Right ventricle myocardium superior (tissue), 1 donor: ENCODE measurements at regions not wholly inside any gene's neighbourhood (a gene's known extent, or its start where the extent isn't known, plus 50 kb on each side); places are given as distances from the start of the nearest gene placed in this dataset.
"Not testable (repeated sequence)": the region's sequence is repeated elsewhere in the genome, so short reads cannot be mapped to it uniquely, and the experiment has no call there.

Experiments
- ATAC-seq: fragments of 200-7000 bp; cut with Tn5 transposase; one replicate; pipeline ENCODE4 v1.9.1; 2020; ENCODE audit warnings: mild to moderate bottlenecking; ENCODE audit not compliant: poor library complexity
- DNase-seq: peaks from one replicate; pipeline ENCODE4 v3.0.0-alpha.2; 2020
- intact Hi-C: fragments of 100-400 bp; cut with DNase I; formaldehyde crosslinking; loops from one replicate; pipeline ENCODE4 v1.11.2; 2022
- donor health status: DM: no; HTN: yes; CAD: no; lungs with severe emphysema.

DNA sequence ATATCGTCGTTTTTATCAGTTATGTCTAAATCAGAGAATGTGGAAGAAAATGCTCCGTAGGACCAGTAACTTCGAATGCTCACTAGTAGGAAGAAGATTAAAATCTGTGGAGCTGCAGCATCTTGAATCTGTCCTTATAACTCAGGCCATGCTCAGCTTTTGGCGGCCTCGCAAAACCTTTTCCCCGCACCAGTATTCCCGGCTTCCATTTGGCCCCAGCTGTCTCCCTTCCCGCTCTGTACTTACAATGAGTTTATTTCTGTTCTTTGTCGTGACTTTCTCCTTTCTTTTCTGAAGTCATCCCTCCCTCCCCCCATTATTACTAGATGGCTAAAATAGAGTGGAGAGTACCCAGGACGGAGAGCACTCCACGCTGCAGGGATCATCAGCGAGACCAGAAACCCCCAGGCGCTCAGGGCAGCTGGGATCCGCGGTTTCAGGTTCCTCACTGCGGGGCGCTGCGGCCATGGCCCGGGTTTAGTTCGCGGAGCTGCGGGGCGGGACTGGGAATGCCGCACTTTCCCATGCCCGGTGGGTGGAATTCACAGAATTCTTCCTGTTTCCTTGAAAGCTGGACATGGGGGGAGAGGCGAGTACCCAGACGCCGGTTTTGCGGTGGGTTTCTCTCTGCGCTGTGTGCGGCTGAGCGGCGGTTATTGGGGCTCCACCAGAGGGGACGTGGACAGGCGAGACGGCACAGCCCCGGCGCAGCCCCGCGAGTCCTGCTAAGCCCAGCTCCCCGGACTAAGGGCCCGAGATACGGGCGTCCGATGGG lies 183.5 kb downstream of the POM121L12 start:
- peak; percentile 90 for ATAC-seq
- intact Hi-C loops: no loop called here
- peak; percentile 44 for DNase-seq

DNA sequence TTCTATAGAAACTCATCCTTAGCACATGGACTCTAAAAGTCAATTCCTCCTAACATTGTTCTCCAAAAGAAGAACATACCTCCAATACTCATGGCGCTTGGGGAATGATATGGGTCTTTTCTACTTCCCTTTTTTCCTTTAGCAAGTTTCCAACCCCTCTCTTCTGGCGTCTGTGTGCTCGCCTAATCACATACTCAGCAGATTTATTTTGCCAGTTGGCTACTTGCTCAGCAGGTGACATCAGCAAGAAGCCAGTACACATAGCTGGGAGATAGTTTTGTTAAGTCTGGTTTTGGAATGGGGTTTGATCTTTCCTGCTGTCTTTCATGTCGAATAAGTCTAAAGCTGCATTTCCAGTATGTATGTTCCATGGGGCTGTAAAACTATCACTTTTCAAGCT lies 193.8 kb downstream of the POM121L12 start:
- no peak for DNase-seq
- intact Hi-C loops: no loop called here
- ATAC-seq: no peak

DNA sequence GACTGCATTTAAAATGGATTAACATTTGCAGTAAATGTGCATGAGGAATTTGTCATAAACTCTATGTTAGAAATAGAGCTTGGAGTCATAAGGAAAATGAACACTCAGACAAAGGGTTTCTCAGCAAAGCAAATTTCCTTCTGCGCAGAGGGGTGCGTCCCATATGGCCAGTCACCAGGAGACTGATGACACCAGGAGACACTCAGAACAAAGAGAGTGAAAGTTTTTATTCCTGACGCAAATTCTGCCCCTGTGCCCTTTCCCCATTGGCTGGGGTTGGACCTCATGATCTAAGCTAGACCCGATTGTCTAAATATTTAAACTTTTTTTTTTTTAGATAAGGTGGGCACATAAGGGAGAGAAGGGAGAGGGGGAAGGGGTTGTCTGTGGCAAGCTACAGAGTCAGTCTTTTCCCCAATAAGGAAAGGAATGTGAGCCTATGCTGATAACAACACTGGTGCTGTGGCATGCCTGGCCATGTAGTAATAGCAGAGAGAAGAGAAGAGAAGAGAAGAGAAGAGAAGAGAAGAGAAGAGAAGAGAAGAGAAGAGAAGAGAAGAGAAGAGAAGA lies 202.0 kb downstream of the POM121L12 start:
- ATAC-seq: peak; percentile 94
- intact Hi-C loops: no loop called here
- no peak for DNase-seq

DNA sequence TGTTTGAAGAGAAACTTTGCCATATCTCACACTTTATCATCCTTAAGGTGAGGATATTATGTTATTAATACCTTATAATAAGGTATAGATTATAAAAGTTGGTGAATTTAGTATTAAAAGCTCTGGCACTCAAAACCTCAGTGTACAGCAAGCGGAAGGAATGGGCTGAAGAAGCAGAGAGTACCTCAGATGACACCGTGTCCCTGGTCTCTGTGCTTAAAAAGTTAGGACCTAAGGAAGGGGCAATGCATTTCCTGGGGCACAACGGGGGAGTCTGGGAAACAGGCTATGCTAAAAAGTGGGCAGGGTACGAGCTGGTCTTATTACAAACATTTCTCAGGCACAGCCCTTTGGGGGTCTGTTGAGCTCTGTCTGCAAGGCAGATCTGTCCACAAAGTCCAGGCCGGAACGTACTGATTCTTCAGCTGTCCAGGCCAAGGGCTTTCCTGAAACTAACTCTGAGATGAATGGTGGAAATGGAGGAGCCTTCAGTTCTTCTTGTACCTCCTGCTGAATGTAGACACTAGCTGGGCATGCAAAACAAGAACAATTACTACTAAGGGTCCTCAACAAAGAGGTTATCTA lies 202.7 kb downstream of the POM121L12 start:
- peak; percentile 65 for ATAC-seq
- no peak for DNase-seq
- intact Hi-C loops: no loop called here

DNA sequence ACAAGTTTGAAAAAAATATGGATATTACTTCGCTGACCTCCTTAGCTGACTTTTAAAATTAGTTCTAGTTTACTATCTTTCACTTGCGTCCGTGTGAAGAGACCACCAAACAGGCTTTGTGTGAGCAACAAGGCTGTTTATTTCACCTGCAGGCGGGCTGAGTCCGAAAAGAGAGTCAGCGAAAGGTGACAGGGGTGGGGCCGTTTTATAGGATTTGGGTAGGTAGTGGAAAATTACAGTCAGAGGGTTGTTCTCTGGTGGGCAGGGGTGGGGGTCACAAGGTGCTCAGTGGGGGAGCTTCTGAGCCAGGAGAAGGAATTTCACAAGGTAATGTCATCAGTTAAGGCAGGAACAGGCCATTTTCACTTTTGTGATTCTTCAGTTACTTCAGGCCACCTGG lies 203.7 kb downstream of the POM121L12 start:
- DNase-seq, ATAC-seq, intact Hi-C loops: not testable (repeated sequence)

DNA sequence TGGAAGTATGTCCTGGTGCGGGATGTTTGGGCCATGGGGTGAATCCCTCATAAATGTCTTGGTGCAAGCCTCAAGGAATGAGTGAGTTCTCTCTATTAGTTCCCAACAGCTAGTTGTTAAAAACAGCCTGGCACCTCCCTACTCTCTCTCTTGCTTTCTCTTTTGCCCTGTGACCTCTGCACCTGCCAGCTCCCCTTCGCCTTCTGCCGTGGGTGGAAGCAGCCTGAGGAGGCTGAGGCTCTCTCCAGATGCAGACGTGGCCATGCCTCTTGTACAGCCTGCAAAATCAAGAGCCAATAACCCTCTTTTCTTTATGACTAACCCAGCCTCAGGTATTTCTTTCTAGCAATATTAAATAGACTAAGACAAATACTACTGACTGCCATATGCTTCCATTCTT lies 210.3 kb downstream of the POM121L12 start:
- DNase-seq: no peak
- no peak for ATAC-seq
- intact Hi-C loops: no loop called here

DNA sequence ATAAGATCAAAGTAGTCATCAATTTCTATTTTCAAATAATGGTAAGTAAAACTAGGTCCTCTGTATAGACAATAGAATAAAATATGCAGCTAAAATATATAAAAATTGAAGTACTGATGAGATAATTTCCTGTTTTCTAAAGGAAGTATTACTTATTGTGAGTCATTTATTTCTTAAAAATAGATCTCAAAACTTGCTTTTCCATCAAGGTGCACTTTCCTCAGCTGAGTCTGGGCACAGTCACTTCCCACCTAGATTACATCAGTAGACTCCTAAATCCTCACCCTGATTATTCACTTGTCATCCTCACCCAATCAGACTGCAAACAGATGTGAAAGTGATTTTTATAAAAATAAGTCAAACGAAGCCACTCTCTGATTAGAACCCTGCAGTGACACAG lies 211.5 kb downstream of the POM121L12 start:
- ATAC-seq: no peak
- intact Hi-C loops: no loop called here
- DNase-seq: no peak

DNA sequence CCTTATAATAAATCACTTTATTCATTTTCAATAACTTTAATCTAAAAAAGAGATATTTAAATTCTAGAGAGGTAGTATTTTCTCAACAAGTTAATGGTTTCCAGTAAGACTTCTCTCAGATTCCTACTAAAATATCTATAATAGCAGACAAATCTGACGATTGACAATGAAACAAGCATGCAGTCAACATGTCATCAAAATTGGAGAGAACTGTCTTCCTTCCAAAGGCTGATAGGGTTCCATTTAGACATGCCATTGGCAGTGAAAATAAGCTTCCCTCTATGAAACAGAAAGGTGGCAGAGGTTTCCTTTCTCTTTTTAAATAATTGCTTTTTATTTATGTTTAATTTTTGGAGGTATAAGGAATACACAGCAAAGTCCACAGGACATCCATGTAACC lies 217.1 kb downstream of the POM121L12 start:
- ATAC-seq: no peak
- DNase-seq: no peak
- intact Hi-C loops: no loop called here

DNA sequence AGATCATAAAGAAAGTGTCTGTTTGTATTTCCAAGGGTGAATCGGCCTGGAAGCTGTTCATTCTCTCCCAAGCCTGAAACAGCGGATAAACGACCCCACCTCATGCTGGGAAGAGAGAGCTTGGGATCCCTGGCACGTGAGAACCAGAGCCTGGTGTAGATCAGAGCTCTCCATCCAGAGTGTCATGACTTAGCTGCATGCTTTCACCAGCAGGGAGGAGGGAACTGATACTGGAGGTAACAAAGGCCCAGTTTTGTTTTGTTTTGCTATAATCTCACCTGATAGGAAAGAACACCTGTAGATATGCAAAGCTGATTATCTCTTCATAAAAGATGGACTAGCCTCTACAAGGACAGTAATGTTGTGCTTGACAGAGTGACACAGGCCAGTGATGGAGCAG lies 236.6 kb downstream of the POM121L12 start:
- DNase-seq (no peak), ATAC-seq (no peak)
- intact Hi-C loops: no loop called here

DNA sequence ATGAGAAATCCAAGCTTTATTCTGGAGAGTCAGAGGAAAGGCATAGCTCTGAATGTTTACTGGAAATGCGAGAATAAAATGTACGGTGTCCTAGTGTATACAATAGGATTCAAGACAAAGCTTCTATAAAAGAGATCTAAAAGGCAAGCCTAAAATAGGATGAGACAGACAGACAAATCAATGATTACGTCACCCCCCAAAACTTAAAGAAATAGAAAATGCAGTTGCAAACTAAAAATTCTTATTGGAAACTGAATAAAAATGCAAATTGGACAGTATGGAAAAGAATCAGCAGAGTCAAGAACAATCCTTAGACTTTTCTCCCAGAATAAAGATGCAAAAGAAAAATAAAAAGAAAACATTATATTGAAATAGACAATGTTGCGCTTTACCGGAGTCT lies 245.9 kb downstream of the POM121L12 start:
- intact Hi-C loops: no loop called here
- ATAC-seq: no peak

DNA sequence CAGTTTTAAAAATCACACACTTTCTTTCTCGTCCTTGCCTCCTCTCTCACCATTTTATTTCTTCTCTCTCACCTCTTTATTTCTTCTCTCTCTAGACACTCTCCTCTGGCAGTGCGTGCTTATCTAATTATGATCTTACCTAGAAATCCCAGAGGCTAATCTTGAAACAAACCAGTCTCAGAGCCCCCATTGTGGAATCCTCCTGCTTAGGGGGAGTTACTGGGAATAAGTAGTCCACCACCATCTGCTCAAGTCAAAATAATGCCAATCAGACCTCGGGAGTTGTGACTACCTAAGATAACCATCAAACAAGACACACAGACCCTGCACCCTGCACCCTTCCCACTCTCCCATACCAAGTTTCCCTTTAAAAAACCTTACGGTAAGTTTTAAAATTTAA lies 256.9 kb downstream of the POM121L12 start:
- DNase-seq: no peak
- ATAC-seq: no peak
- intact Hi-C loops: no loop called here

More for the DNA sequence above, 245.9 kb downstream of the POM121L12 start:
- no peak for DNase-seq

DNA sequence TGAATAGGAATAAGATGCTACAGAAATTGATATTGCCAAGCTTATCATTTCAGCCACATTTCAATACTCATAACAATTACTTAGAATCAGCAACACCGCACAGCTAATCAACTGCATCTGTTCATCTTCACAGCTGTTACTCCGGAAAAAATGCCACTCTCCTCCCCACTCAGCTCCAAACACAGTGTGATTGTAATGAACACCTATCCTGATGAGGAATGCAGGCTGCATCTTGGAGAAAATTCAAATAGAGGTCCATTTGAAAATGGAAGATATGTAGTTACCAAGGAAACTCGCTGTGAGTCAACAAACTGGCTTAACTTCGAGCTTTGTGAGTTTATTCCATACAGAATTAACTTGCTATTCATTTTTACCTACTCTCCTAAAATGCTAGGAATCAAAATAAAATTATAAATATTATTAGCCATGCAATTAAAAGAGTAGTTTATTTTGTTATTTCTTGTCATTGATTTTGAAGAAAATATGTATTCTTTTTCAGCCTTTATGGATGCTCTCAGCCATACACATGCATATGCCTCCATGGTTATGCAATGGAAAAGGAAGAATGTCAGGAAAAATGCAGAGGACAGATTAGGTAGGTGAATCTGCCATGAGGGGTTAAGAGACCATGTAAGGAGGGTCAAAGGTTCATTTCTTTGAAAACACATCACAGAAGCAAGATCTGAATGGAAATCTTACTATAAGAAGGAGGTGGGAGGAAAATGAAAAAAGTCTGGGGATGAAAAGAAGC lies 267.2 kb downstream of the POM121L12 start:
- intact Hi-C loops: no loop called here
- DNase-seq (no peak), ATAC-seq (no peak)

DNA sequence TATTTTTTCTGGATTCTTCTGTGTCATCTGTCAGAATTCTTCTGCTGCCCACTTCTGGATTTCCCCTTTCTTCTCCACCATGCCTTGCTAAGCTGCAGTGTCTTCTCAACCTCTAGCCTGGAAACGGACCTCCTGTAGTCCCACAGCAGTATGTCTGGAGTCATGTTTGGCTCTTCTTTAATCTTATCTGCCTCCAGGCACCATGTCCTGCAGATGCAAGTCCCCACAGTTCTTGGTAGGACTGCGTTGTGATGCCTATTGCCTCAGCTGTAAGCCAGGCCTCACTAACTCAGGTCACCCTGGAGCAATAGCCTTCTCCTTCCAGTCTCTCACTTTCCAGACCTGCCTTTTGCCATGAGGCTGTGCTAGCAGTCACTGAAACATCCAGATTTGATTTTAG lies 268.3 kb downstream of the POM121L12 start:
- intact Hi-C loops: no loop called here
- no peak for DNase-seq
- no peak for ATAC-seq

DNA sequence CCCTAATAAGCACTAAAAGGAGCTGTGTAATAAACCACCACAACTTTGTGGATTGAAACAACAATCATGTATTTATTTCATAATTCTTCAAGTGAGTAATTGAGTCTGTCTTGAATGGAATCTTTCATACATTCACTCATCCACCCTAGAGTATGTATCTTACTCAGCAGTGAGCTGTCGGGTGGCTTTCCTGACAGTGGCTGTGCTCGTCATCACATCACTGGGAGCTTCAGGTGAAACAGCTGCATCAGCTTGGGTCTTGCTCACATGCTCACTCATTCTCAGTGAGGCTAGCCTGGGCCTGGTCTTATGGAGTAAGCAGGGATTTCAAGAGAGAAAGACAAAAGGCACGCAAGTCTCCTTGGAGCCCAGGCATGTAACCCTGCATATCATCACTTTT lies 271.4 kb downstream of the POM121L12 start:
- intact Hi-C loops: no loop called here
- DNase-seq (no peak), ATAC-seq (no peak)

DNA sequence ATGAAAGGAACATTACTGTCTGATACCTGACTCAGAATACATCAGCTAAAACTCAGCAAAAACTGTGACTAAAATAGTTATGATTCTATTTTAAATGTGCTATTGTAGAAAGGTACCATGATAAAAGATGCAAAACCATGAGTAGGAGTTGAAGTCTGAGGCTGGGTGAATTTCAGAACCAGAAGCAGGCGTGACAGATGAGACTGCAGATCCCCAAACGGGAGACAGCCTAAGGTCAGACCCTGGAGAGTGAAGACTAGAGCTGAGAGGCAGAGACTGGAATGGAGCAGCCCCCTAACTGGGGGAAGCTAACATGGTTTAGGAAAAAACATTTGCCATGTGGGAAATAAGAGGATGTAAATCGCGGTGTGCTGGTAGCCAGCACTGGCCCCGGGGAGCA lies 275.8 kb downstream of the POM121L12 start:
- intact Hi-C loops: no loop called here
- no peak for ATAC-seq

DNA sequence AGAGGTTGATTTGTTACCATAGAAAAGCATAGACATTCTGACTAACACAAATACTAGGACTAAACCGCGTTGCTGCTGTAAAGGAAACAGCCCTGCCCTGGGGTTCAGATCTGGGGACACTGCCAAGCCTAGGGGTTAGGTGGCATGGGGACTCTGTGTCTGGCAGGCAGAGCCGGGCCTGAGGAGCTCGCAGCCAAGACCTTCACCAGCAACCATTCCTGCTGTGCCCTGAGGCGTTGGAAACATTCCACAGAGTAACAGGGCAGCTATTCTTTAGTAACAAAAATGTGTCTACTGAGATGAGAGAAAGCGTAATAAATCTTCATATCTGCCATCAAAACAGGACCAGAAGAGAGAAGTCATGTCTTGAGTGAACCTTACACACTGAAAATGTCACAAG lies 280.5 kb downstream of the POM121L12 start:
- ATAC-seq (peak; percentile 83), DNase-seq (peak; percentile 49)
- intact Hi-C loops: no loop called here

More for the DNA sequence above, 275.8 kb downstream of the POM121L12 start:
- DNase-seq: no peak

DNA sequence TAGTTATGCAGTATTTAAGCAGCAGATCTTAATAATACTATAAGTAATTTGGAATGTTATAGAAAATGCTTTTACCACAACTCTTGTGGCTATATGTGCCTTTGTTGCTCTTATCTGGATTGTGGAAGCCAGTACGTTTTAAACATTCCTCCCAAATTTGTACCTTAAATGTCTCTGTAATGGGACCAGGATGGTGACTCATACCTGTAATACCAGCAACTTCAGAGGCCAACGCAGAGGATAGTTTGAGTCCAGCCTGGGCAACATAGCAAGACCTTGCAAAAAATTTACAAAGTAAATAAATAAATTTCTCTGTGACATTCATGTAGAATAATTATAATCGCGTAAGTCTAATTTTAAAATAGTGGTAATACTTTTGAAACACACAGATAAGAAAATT lies 283.1 kb downstream of the POM121L12 start:
- DNase-seq (no peak), ATAC-seq (no peak)
- intact Hi-C loops: no loop called here

DNA sequence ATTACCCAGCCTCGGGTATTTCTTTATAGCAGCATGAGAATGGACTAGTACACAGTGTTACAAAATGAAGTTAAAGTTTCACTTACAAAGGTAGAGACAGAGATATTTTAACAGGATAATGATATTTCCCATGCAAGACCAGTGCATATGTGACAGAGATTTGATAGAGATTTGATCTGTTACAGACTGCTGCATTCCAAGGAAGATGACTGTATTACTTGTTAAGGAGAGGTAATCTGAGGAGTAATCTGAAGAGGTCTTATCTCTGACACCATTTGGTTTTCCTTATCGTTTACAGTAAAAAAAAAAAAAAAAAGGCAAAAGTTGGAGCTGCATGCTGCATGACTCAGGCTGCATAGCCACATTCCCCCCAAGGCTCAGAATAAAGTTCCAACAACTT lies 289.6 kb downstream of the POM121L12 start:
- no peak for ATAC-seq
- no peak for DNase-seq
- intact Hi-C loops: no loop called here

DNA sequence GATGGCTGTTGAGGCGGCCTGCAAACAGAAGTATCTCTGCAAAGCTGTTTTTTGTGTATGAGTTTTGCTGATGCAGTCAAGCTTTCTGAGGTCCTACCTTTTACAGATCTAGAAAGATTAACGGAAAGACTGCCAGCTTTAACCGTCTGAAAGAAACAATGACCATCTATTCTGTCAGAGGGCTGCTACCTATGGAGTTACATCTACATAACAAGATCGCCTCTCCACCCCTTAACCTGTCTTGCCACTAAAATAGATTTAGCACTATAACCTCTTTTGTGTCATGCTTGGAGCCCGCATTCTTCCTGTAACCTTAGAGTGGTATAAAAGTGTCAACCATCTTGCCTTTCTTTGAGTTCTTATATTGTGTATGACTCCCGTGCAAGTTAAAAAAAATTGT lies 291.2 kb downstream of the POM121L12 start:
- no peak for ATAC-seq
- no peak for DNase-seq
- intact Hi-C loops: no loop called here
